ENCODE measurements at regions not wholly inside any gene's neighbourhood (a gene's known extent, or its start where the extent isn't known, plus 50 kb on each side); places are given as distances from the start of the nearest gene placed in this dataset.

- TF ChIP-seq CTCF (IDR thresholded peaks at IDR 0.05; ENCODE audit: insufficient read depth, low read depth, low read length) (no peak), EZH2 (IDR thresholded peaks at IDR 0.05; ENCODE audit: insufficient read depth, low read length) (no peak)
Observed at GRCh38 chr21:19878133-19878532, 1120.1 kb upstream of the NCAM2 start.

Measured in astrocyte (in vitro differentiated cells and primary cell).